GM12864 (cell line): ENCODE measurements at regions not wholly inside any gene's neighbourhood (a gene's known extent, or its start where the extent isn't known, plus 50 kb on each side); places are given as distances from the start of the nearest gene placed in this dataset.

Experiments used
- DNase-seq: peaks from one replicate; pipeline ENCODE4 v3.0.0-alpha.2; 2011; ENCODE audit warnings: low read depth
- H3K4me3 ChIP-seq: 2 replicates; pipeline ENCODE4 v1.5.1; 2011; ENCODE audit warnings: mild to moderate bottlenecking, low read depth, low read length, control low read depth
- CTCF ChIP-seq: IDR thresholded peaks from 2 replicates; pipeline ENCODE4 v1.5.1; 2011; ENCODE audit warnings: low read depth, mild to moderate bottlenecking, moderate library complexity, low read length, control low read depth, inconsistent platforms; ENCODE audit errors: missing control alignments

DNA sequence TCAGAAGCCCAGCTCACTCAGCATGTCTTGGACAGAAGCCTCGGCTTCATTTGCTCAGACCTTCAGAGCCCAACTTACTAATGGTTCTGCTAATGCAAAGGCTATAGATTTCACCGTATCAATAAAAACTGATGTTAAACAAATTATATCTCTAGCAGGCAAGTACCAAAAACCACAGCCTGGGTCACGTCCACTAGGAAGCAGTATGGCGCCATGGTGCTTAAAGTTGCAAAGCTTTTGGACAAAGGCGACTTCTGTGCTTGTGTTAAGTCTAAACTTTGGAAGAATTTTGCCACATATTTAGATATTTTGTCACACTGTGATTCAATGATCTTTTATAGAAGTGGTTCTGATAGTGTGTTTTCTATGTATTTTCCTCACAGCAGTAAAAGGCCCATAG lies 276.8 kb upstream of the PARD3B start:
- no peak for TF ChIP-seq CTCF
- H3K4me3 ChIP-seq, result no peak overlapping the region
- no peak for DNase-seq

GRCh38 chr2:204268971-204269370 lies 276.3 kb upstream of the PARD3B start:
- H3K4me3 ChIP-seq, result no peak overlapping the region
- no peak for DNase-seq
- TF ChIP-seq CTCF, result no peak

- TF ChIP-seq CTCF, result no peak
- no peak overlapping the region for H3K4me3 ChIP-seq
- no peak for DNase-seq
Observed at GRCh38 chr2:204272089-204272488, 273.2 kb upstream of the PARD3B start.

DNA sequence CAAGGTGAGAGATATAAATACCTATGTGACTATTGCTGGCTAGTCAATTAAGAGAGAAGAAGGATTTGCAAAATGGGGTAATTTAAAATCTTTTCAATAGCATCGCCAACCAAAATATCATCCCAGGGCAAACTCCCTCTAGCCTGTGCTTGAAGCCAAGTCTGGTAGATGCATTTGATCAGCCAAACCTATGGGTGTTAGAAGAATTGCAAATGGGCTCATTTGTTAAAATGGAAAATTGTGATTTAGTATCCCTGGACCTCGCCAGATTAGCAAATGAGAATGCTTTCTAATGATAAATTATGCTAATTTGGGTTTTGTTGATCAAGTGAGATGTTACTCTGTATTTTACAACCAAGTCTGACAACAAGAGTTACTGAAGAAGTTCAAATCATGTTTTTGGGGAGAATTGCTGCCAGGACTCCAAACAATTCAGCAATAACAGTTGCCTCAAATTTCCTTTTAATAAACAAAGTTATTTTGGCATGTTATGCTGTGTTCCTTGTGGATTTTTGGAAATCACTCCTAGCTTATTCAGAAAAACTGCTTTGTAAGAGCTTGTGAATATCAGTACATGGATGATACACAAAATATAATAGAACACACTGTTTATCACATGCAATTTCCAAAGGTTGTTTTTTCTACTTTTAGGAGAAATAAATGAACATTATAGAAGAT lies 272.5 kb upstream of the PARD3B start:
- no peak for TF ChIP-seq CTCF
- H3K4me3 ChIP-seq, result no peak overlapping the region
- no peak for DNase-seq

DNA sequence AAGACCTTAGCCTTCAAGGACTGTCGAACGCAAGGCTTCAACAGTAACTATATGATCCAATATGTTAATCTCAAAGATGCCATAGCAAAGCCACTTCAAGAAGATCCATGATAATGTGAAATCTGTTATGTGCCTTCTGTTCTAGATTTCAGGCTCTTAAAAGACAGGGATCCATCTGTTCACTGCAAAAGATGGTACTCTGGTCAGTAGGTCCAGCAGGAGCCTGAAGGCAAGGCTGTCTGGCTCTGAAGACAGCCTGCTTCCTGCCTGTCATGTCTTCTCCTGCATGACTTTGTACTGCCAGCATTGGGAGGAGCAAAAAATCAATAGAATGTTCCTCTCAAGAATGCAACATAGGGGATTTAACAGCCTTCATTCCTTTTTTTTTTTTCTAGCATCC lies 270.8 kb upstream of the PARD3B start:
- no peak for TF ChIP-seq CTCF
- no peak for DNase-seq
- no peak overlapping the region for H3K4me3 ChIP-seq

- TF ChIP-seq CTCF, result no peak
- no peak for DNase-seq
- no peak overlapping the region for H3K4me3 ChIP-seq
Observed at GRCh38 chr2:204274991-204275390, 270.3 kb upstream of the PARD3B start.

DNA sequence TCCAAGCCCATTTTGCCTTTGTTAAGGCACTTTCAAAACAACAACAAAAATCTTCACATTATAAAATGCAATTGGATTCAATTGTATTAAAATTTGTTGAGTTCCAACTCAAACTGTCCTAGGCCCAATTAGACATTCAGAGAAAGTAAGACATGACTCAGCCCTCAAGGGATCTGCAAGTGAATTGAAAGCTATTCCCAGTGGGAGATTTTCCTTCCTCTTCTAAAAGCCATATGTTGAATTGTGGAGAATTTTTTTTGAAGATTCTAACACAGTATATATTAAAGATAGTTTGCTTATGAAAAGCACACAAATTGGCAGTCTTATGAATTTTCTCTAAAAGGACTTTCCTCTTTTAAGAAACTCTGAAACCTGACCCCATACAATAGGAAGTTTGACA lies 268.0 kb upstream of the PARD3B start:
- no peak for DNase-seq
- no peak for TF ChIP-seq CTCF
- no peak overlapping the region for H3K4me3 ChIP-seq
